Mesodermal cell (in vitro differentiated cells): ENCODE measurements at regions not wholly inside any gene's neighbourhood (a gene's known extent, or its start where the extent isn't known, plus 50 kb on each side); places are given as distances from the start of the nearest gene placed in this dataset.
"Not testable (repeated sequence)": the region's sequence is repeated elsewhere in the genome, so short reads cannot be mapped to it uniquely, and the experiment has no call there.

Source experiments
- H3K27ac ChIP-seq: 2 replicates; pipeline ENCODE4 v1.7.0; 2013; ENCODE audit warnings: mild to moderate bottlenecking, low read depth, low read length, moderate library complexity; ENCODE audit not compliant: severe bottlenecking
- H3K36me3 ChIP-seq: 2 replicates; pipeline ENCODE4 v1.7.1; 2013; ENCODE audit warnings: mild to moderate bottlenecking, low read length, moderate library complexity; ENCODE audit not compliant: control insufficient read depth, insufficient read depth
- H3K4me1 ChIP-seq: one replicate; pipeline ENCODE4 v1.7.1; 2013; ENCODE audit warnings: mild to moderate bottlenecking, low read length; ENCODE audit not compliant: insufficient read depth, control insufficient read depth, poor library complexity, severe bottlenecking
- H3K4me3 ChIP-seq: 2 replicates; pipeline ENCODE4 v1.7.0; 2013; ENCODE audit warnings: low read length, control low read depth, mild to moderate bottlenecking; ENCODE audit not compliant: insufficient read depth, poor library complexity, severe bottlenecking; ENCODE audit errors: extremely low read depth
- H3K9me3 ChIP-seq: 2 replicates; pipeline ENCODE4 v1.7.1; 2013; ENCODE audit warnings: mild to moderate bottlenecking, low read length, moderate library complexity; ENCODE audit not compliant: control insufficient read depth
- WGBS, 2 experiments: methylation state at CpG; one replicate each; pipeline ENCODE4 v1.1.5; 2013; ENCODE audit warnings: missing lambda C conversion rate in 2 of 2; ENCODE audit not compliant: insufficient coverage in 2 of 2; 5-methylcytosine and 5-hydroxymethylcytosine counted together

DNA sequence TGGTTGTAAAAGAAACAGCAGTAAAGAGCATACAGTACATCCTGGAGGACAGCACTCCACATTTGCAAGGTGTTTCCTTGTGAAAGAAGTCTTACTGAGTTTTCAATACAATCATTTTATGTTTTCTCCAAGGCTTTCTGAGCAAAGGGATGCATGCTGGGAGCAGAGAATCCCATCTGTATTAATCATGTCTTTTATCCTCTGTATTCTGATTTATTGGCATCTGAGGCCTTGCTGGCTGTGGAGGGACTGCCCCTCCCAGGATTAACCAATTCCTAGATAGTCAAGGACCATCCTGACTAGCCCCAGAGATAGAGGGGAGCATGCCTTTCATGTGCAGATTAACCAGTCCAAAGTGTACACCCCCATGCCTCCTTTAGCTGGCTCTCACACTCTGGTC, 476.3 kb downstream of the SIPA1L2 start:
- H3K27ac ChIP-seq = no peak overlapping the region
- no peaks in the 10 kb centered on the region for H3K4me1 ChIP-seq
- no peaks in the 10 kb centered on the region for H3K9me3 ChIP-seq
- no peak overlapping the region for H3K4me3 ChIP-seq
- no peaks in the 10 kb centered on the region for H3K36me3 ChIP-seq

DNA sequence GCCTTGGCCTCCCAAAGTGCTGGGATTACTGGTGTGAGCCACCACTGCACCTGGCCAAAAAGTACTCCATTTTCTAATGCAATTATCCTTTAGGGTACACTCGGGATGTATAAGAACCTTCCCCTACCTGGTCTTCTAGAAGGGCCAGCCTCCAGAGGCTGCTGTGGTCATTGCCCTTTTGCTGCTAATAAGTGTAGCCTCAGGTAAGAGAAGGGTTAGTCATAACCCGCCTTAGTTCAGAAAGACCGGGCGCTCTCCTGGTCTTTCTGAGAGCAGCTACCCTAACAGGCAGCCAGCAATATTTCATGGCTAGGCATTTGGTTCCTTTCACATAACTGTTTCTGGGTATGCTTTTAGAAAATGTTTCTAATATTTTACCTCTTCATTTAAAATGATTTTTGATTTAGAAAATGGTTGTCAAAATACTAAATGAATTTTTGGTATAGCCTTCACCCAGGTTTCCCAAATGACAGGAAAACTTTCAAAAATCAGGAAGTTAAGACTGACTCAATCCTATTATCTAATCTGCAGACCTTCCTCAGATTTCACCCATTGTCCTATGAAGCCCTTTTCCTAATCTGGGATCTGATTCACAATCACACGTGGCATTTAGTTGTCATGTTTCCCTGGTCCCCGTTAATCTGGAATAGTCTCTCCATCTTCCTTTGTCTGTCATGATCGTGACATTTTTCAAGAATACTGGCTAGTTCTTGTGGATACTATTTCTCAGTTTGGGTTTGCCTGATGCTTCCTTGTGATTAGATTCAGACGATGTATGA, 479.0 kb downstream of the SIPA1L2 start:
- H3K9me3 ChIP-seq = no peaks in the 10 kb centered on the region
- H3K4me1 ChIP-seq = no peaks in the 10 kb centered on the region
- 93 to 98% methylated on average over 3 to 6 of the region's 8 CpGs for WGBS, 2 experiments
- no peak overlapping the region for H3K27ac ChIP-seq
- H3K4me3 ChIP-seq = no peak overlapping the region
- H3K36me3 ChIP-seq = no peaks in the 10 kb centered on the region

DNA sequence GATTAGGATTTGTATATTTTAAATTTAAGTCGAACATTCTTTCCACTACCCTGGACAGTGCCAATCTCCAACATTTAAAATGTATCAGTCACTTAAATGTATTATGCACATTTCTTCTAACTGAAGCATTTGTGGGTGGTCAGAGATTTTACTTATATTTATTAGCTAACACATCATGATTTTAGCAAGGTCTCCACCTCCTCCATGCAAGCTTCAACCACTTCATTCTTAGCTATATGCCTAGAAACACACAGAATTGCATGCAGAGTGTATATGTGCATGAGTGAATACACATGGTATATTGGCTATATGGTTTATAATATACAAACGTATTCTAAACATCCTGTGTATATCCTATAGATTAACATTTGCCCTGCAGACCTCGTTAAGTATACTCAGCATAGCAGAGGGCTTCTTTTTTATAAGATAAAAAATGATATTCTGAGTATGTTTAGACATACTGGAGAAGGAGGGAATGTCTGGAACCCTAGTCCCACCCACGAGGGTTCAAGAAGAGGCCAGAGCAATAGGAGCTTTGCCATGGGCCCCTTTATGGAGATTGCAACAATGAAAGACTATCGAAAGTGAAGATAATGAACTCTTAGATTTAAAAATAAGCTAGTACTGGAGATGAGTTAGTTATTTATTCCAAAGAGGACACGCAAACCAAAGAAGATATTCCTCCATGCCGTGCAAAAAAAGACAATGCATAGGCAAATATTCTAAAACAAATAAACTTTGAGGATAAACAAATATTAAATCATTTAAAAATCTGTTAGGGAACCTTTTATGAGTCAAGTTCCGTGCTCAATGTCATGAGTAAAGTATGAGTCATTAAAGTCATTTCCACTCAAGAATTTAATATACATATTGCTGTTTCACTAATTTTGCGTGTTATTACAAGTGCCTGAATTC, 480.4 kb downstream of the SIPA1L2 start:
- no peaks in the 10 kb centered on the region for H3K4me1 ChIP-seq
- no peaks in the 10 kb centered on the region for H3K9me3 ChIP-seq
- H3K4me3 ChIP-seq = no peak overlapping the region
- no peaks in the 10 kb centered on the region for H3K36me3 ChIP-seq
- 79 to 80% methylated on average over 1 to 2 of the region's 9 CpGs for WGBS, 2 experiments
- H3K27ac ChIP-seq = no peak overlapping the region

DNA sequence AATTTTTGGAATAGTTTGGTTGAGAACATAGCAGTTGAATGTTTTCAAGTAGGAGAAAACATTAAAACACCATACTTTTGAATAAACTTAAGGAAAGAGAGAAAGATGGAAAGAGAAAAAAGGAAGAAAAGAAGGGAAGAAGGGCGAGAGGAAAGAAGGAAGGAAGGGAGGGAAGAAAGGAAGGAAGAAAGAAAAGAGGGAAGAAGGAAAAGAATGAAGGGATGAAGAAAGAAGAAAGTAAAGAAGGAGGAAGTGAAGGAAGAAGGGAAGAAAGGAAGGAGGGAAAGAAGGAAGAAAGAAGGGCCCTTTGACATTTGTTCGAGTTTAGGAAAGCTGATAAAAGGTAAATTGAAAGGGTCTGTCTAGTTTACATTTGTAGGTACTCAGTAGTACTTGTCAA, 482.7 kb downstream of the SIPA1L2 start:
- no peaks in the 10 kb centered on the region for H3K36me3 ChIP-seq
- H3K4me1 ChIP-seq = peaks cover 8% of the 10 kb centered on the region
- 88 to 96% methylated on average over 1 of the region's 2 CpGs for WGBS, 2 experiments
- H3K9me3 ChIP-seq = no peaks in the 10 kb centered on the region
- no peak overlapping the region for H3K4me3 ChIP-seq
- H3K27ac ChIP-seq = no peak overlapping the region

- no peaks in the 10 kb centered on the region for H3K36me3 ChIP-seq
- no peaks in the 10 kb centered on the region for H3K9me3 ChIP-seq
- 83 to 100% methylated on average over 2 of the region's 3 CpGs for WGBS, 2 experiments
- H3K4me1 ChIP-seq = peaks cover 8% of the 10 kb centered on the region
- H3K27ac ChIP-seq = no peak overlapping the region
- no peak overlapping the region for H3K4me3 ChIP-seq
Measured at GRCh38 chr1:232146514-232146913, 483.4 kb downstream of the SIPA1L2 start.

- WGBS, 2 experiments = 86 to 88% methylated on average over 1 to 2 of the region's 2 CpGs
- H3K36me3 ChIP-seq = no peaks in the 10 kb centered on the region
- H3K4me1 ChIP-seq = peaks cover 8% of the 10 kb centered on the region
- H3K9me3 ChIP-seq = no peaks in the 10 kb centered on the region
- no peak overlapping the region for H3K27ac ChIP-seq
- no peak overlapping the region for H3K4me3 ChIP-seq
Measured at GRCh38 chr1:232145768-232146167, 484.2 kb downstream of the SIPA1L2 start.

DNA sequence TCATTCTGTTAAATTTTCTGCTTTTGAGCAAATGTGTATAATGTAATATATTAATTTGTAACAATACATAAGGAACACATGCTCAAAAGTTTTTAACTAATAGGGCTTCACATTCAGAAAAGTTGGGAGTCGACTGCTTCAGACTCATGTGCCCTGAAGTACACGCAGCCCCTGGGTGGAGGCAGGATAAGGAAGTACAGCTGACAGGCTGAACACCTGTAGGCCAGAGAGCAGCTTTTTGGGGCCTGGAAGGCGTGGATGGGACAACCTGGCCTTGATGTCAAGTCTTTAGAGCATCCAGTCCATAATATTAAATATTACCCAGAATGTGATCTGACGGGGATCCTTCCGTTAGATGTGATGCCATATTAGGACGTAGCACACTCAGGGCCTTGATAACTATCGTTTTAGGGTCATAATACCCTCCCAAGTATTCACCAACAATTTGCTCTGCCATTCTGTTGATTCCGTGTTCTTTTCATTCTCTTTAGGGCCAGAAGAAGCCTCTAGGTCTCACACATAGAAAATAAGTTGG, 485.2 kb downstream of the SIPA1L2 start:
- no peaks in the 10 kb centered on the region for H3K9me3 ChIP-seq
- 91 to 93% methylated on average over 6 to 8 of the region's 8 CpGs for WGBS, 2 experiments
- H3K4me1 ChIP-seq = peaks cover 8% of the 10 kb centered on the region

DNA sequence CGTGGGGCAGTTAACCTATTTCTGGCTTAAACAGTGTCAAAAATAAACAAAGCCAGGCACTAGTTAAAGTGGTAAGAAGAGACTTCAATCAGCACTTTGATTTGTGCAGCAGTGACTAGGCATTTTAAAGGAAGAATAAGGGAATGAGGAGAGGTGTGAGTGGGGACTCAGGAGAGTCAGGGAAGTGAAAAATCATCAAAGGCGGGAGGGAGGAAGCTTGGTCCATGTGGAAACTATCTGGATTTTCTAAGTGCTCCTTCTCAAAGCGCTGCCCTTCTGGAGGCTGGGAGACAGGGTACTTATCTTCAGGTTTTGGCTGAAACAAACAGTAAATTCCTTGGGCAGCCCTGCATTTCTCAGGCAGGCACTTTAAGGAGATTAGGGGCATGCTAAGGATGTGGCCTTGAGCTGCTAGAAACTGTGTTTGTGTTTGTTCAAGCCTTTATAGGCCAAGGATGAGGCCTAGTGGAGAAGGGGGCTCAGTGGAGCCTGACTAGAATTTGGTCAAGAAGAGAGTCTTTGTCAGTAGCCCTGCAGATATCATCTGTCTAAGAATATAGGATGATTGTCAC, 486.5 kb downstream of the SIPA1L2 start:
- H3K9me3 ChIP-seq = no peaks in the 10 kb centered on the region
- peaks cover 8% of the 10 kb centered on the region for H3K4me1 ChIP-seq
- WGBS, 2 experiments = 86% methylated on average over 3 of the region's 3 CpGs
- no peaks in the 10 kb centered on the region for H3K36me3 ChIP-seq
- no peak overlapping the region for H3K4me3 ChIP-seq
- H3K27ac ChIP-seq = peak overlapping the region; percentile 68

More for the DNA sequence above, 485.2 kb downstream of the SIPA1L2 start:
- Histone ChIP-seq H3K36me3 (no peaks in the 10 kb centered on the region), H3K4me3 (no peak overlapping the region), H3K27ac (no peak overlapping the region)

GRCh38 chr1:232142403-232143314, 487.3 kb downstream of the SIPA1L2 start:
- no peaks in the 10 kb centered on the region for H3K36me3 ChIP-seq
- H3K4me3 ChIP-seq = no peak overlapping the region
- peak overlapping the region; percentile 68 for H3K27ac ChIP-seq
- H3K4me1 ChIP-seq = peaks cover 8% of the 10 kb centered on the region
- 77 to 79% methylated on average over 6 to 8 of the region's 8 CpGs for WGBS, 2 experiments
- no peaks in the 10 kb centered on the region for H3K9me3 ChIP-seq

GRCh38 chr1:232141167-232141448, 488.8 kb downstream of the SIPA1L2 start:
- not testable (repeated sequence) for H3K4me1 ChIP-seq, H3K4me3 ChIP-seq, H3K27ac ChIP-seq, H3K36me3 ChIP-seq, H3K9me3 ChIP-seq
- WGBS, 2 experiments = 71 to 86% methylated on average over 2 to 5 of the region's 5 CpGs
